H1 (cell line): ENCODE measurements at regions not wholly inside any gene's neighbourhood (a gene's known extent, or its start where the extent isn't known, plus 50 kb on each side); places are given as distances from the start of the nearest gene placed in this dataset.

Source experiments
- CTCF ChIA-PET: fragments of 300-600 bp; sonication (Branson Sonifier 250); formaldehyde crosslinking; loops from one replicate; lab custom pipeline; 2021; ENCODE audit not compliant: partially characterized antibody; lab: Charles Lee
- POLR2A ChIA-PET: fragments of 300-600 bp; sonication (Branson Sonifier 250); formaldehyde crosslinking; loops from one replicate; lab custom pipeline; 2021; ENCODE audit warnings: inconsistent platforms; ENCODE audit not compliant: partially characterized antibody; lab: Charles Lee
- DNase-seq, 2 experiments: peaks; one replicate each; pipeline versions ENCODE4 v3.0.0 to v3.0.0-alpha.2; 2010 to 2022; ENCODE audit warnings: low spot score in 2 of 2, low read depth in 1 of 2, mixed read lengths in 1 of 2
- FAIRE-seq: peaks from 2 replicates; lab custom pipeline; 2011; peaks lifted over from hg19 to GRCh38; lab: Jason Lieb, UNC
- H2AFZ ChIP-seq: 2 replicates; pipeline ENCODE4 v1.8.1; 2012; ENCODE audit warnings: low read length, inconsistent platforms
- H2AK5ac ChIP-seq: 2 replicates; pipeline ENCODE4 v1.6.1; 2013; ENCODE audit warnings: low read depth, low read length
- H2BK120ac ChIP-seq: replicated peaks from 2 replicates; pipeline ENCODE3; 2013; ENCODE audit warnings: low read depth, low read length, inconsistent platforms
- H2BK12ac ChIP-seq: 2 replicates; pipeline ENCODE4 v1.6.1; 2013; ENCODE audit warnings: low read depth, low read length
- H2BK15ac ChIP-seq: 2 replicates; pipeline ENCODE4 v1.6.1; 2013; ENCODE audit warnings: low read length
- H2BK20ac ChIP-seq: 2 replicates; pipeline ENCODE4 v1.6.1; 2013; ENCODE audit warnings: low read length
- H2BK5ac ChIP-seq: 2 replicates; pipeline ENCODE4 v1.6.1; 2013; ENCODE audit warnings: low read depth, low read length
- H3K14ac ChIP-seq: 2 replicates; pipeline ENCODE4 v1.6.1; 2013; ENCODE audit warnings: inconsistent platforms; ENCODE audit not compliant: insufficient read length
- H3K18ac ChIP-seq: 2 replicates; pipeline ENCODE4 v1.6.1; 2013; ENCODE audit warnings: low read length; ENCODE audit errors: extremely low read depth
- H3K23ac ChIP-seq: 2 replicates; pipeline ENCODE4 v1.6.1; 2013; ENCODE audit warnings: inconsistent platforms; ENCODE audit not compliant: insufficient read length
- H3K23me2 ChIP-seq: 2 replicates; pipeline ENCODE4 v1.6.1; 2013; ENCODE audit warnings: low read depth, low read length
- H3K27ac ChIP-seq: 2 replicates; pipeline ENCODE4 v1.6.1; 2011; ENCODE audit warnings: low read depth, low read length, inconsistent platforms
- H3K27me3 ChIP-seq, 4 experiments: replicated peaks in 1 of 4; 1 replicate in 1 of 4; 2 replicates in 3 of 4; pipeline versions ENCODE4 v1.6.1 to v1.8.1; 2011 to 2013; ENCODE audit warnings: low read length in 3 of 4, mild to moderate bottlenecking in 3 of 4, inconsistent platforms in 2 of 4, mixed read lengths in 2 of 4, moderate library complexity in 1 of 4; ENCODE audit not compliant: control insufficient read depth in 3 of 4, insufficient read depth in 3 of 4; ENCODE audit errors: extremely low read depth in 1 of 4
- H3K36me3 ChIP-seq, 4 experiments: 2 replicates each; pipeline versions ENCODE4 v1.6.1 to v1.8.1; 2011 to 2013; ENCODE audit warnings: mild to moderate bottlenecking in 4 of 4, low read length in 3 of 4, moderate library complexity in 2 of 4, control low read depth in 1 of 4, inconsistent platforms in 1 of 4; ENCODE audit not compliant: insufficient read depth in 4 of 4, control insufficient read depth in 2 of 4
- H3K4ac ChIP-seq: replicated peaks from 2 replicates; pipeline ENCODE3; 2013; ENCODE audit warnings: low read length, low read depth, mixed read lengths, inconsistent platforms; ENCODE audit not compliant: insufficient read length
- H3K4me1 ChIP-seq, 4 experiments: replicated peaks in 1 of 4; 1 replicate in 1 of 4; 2 replicates in 3 of 4; pipeline versions ENCODE4 v1.6.1 to v1.8.1; 2011 to 2013; ENCODE audit warnings: low read length in 3 of 4, inconsistent platforms in 2 of 4, mixed read lengths in 1 of 4; ENCODE audit not compliant: insufficient read depth in 4 of 4, control insufficient read depth in 3 of 4
- H3K4me2 ChIP-seq, 2 experiments: 2 replicates each; pipeline versions ENCODE4 v1.6.1 to v1.8.1; 2011 to 2013; ENCODE audit warnings: low read depth in 2 of 2, low read length in 2 of 2, control low read depth in 1 of 2, inconsistent platforms in 1 of 2, mild to moderate bottlenecking in 1 of 2; ENCODE audit not compliant: insufficient read depth in 1 of 2
- H3K4me3 ChIP-seq, 4 experiments: fragments of 200-600, 300-600 bp in 1 of 4; sonication (generic), shearing (Covaris generic), sonication (Bioruptor Twin) in 1 of 4; 2 replicates each; pipeline versions ENCODE4 v1.5.1 to v1.8.1; 2011 to 2016; ENCODE audit warnings: low read length in 4 of 4, low read depth in 3 of 4, control low read depth in 2 of 4, inconsistent platforms in 2 of 4, mild to moderate bottlenecking in 2 of 4, mixed read lengths in 1 of 4, moderate library complexity in 1 of 4; ENCODE audit not compliant: insufficient read depth in 2 of 4; ENCODE audit errors: extremely low read depth in 1 of 4
- H3K56ac ChIP-seq: replicated peaks from 2 replicates; pipeline ENCODE3; 2013; ENCODE audit warnings: low read depth, mild to moderate bottlenecking, mixed read lengths, low read length, inconsistent platforms; ENCODE audit not compliant: insufficient read length
- H3K79me1 ChIP-seq: 2 replicates; pipeline ENCODE4 v1.6.1; 2013; ENCODE audit warnings: low read depth, low read length, control low read depth
- H3K79me2 ChIP-seq, 2 experiments: 2 replicates each; pipeline versions ENCODE4 v1.6.1 to v1.8.1; 2012 to 2013; ENCODE audit warnings: low read length in 2 of 2, mild to moderate bottlenecking in 2 of 2, inconsistent platforms in 1 of 2; ENCODE audit not compliant: insufficient read depth in 2 of 2, control insufficient read depth in 1 of 2
- H3K9ac ChIP-seq, 4 experiments: replicated peaks in 1 of 4; 1 replicate in 1 of 4; 2 replicates in 3 of 4; pipeline versions ENCODE4 v1.6.1 to v1.8.1; 2011 to 2013; ENCODE audit warnings: low read depth in 3 of 4, low read length in 3 of 4, control low read depth in 2 of 4, mild to moderate bottlenecking in 2 of 4, moderate library complexity in 2 of 4, inconsistent platforms in 1 of 4; ENCODE audit errors: extremely low read depth in 1 of 4
- H3K9me3 ChIP-seq, 2 experiments: 2 replicates each; pipeline versions ENCODE4 v1.6.1 to v1.8.1; 2012 to 2013; ENCODE audit warnings: mild to moderate bottlenecking in 2 of 2, moderate library complexity in 2 of 2, control low read depth in 1 of 2, inconsistent platforms in 1 of 2, low read depth in 1 of 2, low read length in 1 of 2, mixed read lengths in 1 of 2; ENCODE audit not compliant: insufficient read depth in 2 of 2
- H4K20me1 ChIP-seq, 2 experiments: replicated peaks in 1 of 2; 2 replicates each; pipeline versions ENCODE3 to v1.8.1; 2011 to 2013; ENCODE audit warnings: inconsistent platforms in 2 of 2, low read length in 2 of 2, mild to moderate bottlenecking in 1 of 2; ENCODE audit not compliant: insufficient read depth in 2 of 2, control insufficient read depth in 1 of 2
- H4K5ac ChIP-seq: 2 replicates; pipeline ENCODE4 v1.6.1; 2013; ENCODE audit warnings: low read length, low read depth, mixed read lengths, inconsistent platforms; ENCODE audit not compliant: insufficient read length
- H4K8ac ChIP-seq: 2 replicates; pipeline ENCODE4 v1.8.0; 2013; ENCODE audit warnings: mild to moderate bottlenecking, moderate library complexity, low read length, inconsistent platforms; ENCODE audit not compliant: insufficient read depth; ENCODE audit errors: extremely low read depth
- H4K91ac ChIP-seq: replicated peaks from 2 replicates; pipeline ENCODE3; 2013; ENCODE audit warnings: low read length, mixed read lengths, inconsistent platforms; ENCODE audit not compliant: insufficient read length
- ASH2L ChIP-seq: fragments of 200-600, 300-600 bp; sonication (generic); IDR thresholded peaks from one replicate; pipeline ENCODE4 v1.7.1; 2017; ENCODE audit warnings: low read length
- CBX5 ChIP-seq: fragments of 300-800, 300-1000 bp; sonication (generic); IDR thresholded peaks from 2 replicates; pipeline ENCODE4 v1.7.1; 2016; ENCODE audit warnings: antibody characterized with exemption, low read length, low read depth
- MAX ChIP-seq: IDR thresholded peaks from 2 replicates; pipeline ENCODE4 v1.6.1; 2012; ENCODE audit warnings: inconsistent platforms
- SP2 ChIP-seq: IDR thresholded peaks from 2 replicates; pipeline ENCODE4 v1.6.1; 2012; ENCODE audit warnings: mild to moderate bottlenecking, low read length, inconsistent platforms
- ZNF274 ChIP-seq: IDR thresholded peaks from 2 replicates; pipeline ENCODE4 v1.7.0; 2012; ENCODE audit warnings: low read length, borderline replicate concordance; ENCODE audit errors: extremely low read depth
- WGBS, 2 experiments: shearing (Covaris generic) in 1 of 2; methylation state at CpG; one replicate each; pipeline versions ENCODE4 v1.1.6 to v1.1.7; 2013 to 2015; ENCODE audit warnings: low lambda C conversion rate in 2 of 2, mixed read lengths in 2 of 2, inconsistent platforms in 1 of 2, low coverage in 1 of 2, missing lambda C conversion rate in 1 of 2; ENCODE audit not compliant: insufficient replicate concordance in 2 of 2, insufficient coverage in 1 of 2, insufficient read length in 1 of 2; ENCODE audit errors: extremely low coverage in 1 of 2, missing lambda C conversion rate in 1 of 2; 5-methylcytosine and 5-hydroxymethylcytosine counted together

- H3K79me1 ChIP-seq: no peaks in the 10 kb centered on the region
- TF ChIP-seq MAX: no peak
- no peak for TF ChIP-seq SP2
- no peak for TF ChIP-seq ZNF274
- TF ChIP-seq CBX5: no peak
- no peak for TF ChIP-seq ASH2L
- TF ChIP-seq, all 59 proteins: peak for 0
- CTCF ChIA-PET: no interaction called here
- Histone ChIP-seq H2BK15ac (no peak overlapping the region), H3K27ac (no peak overlapping the region), H4K91ac (no peak overlapping the region), H3K79me2 (no peaks in the 10 kb centered on the region), H3K9ac (no peak overlapping the region), H2BK5ac (no peak overlapping the region), H3K4ac (no peak overlapping the region), H2BK20ac (no peak overlapping the region), H4K8ac (no peak overlapping the region), H3K27me3 (no peaks in the 10 kb centered on the region), H3K18ac (no peak overlapping the region), H4K5ac (no peak overlapping the region), H3K4me3 (no peak overlapping the region), H4K20me1 (no peaks in the 10 kb centered on the region), H2AFZ (no peak overlapping the region), H3K4me1 (no peaks in the 10 kb centered on the region), H2BK120ac (no peak overlapping the region), H3K23me2 (no peaks in the 10 kb centered on the region), H2BK12ac (no peak overlapping the region), H3K9me3 (peaks cover 7 to 17% of the 10 kb centered on the region in 2 experiments; a peak in 3 of 4 replicates), H3K4me2 (no peak overlapping the region), H3K56ac (no peak overlapping the region), H3K23ac (no peak overlapping the region), H3K36me3 (no peaks in the 10 kb centered on the region), H3K14ac (no peak overlapping the region), H2AK5ac (no peak overlapping the region)
- WGBS, 2 experiments: 94% methylated on average over 2 of the region's 2 CpGs; no CpG with 5 or more reads in 1 of the 2 experiments
- FAIRE-seq (no peak), DNase-seq (no peak)
- POLR2A ChIA-PET: no interaction called here
These were observed 192.5 kb upstream of the TCERG1L start for GRCh38 chr10:131503992-131504391.
